Neural progenitor cell (in vitro differentiated cells): ENCODE measurements at regions not wholly inside any gene's neighbourhood (a gene's known extent, or its start where the extent isn't known, plus 50 kb on each side); places are given as distances from the start of the nearest gene placed in this dataset.
"Not testable (repeated sequence)": the region's sequence is repeated elsewhere in the genome, so short reads cannot be mapped to it uniquely, and the experiment has no call there.

Experiments used
- DNase-seq: peaks from one replicate; pipeline ENCODE4 v3.0.0-alpha.2; 2016; ENCODE audit warnings: low spot score
- H2AFZ ChIP-seq: fragments of 200-600 bp; sonication (generic); replicated peaks from 2 replicates; pipeline ENCODE4 v1.6.1; 2016; ENCODE audit warnings: antibody characterized with exemption
- H3F3A ChIP-seq: fragments of 200-600 bp; sonication (generic); 2 replicates; pipeline ENCODE4 v1.6.1; 2016; ENCODE audit warnings: antibody characterized with exemption, low read depth
- H3K27ac ChIP-seq: fragments of 200-600 bp; sonication (generic); 2 replicates; pipeline ENCODE4 v1.5.1; 2016; ENCODE audit warnings: mild to moderate bottlenecking
- H3K27me3 ChIP-seq: fragments of 200-600 bp; sonication (generic); 2 replicates; pipeline ENCODE4 v1.6.1; 2016; ENCODE audit warnings: mild to moderate bottlenecking, moderate library complexity
- H3K36me3 ChIP-seq: fragments of 200-600 bp; sonication (generic); 2 replicates; pipeline ENCODE4 v1.5.1; 2016
- H3K4me1 ChIP-seq: fragments of 200-600 bp; sonication (generic); 2 replicates; pipeline ENCODE4 v1.6.1; 2016; ENCODE audit warnings: mixed run types
- H3K4me2 ChIP-seq: fragments of 200-600 bp; sonication (generic); 2 replicates; pipeline ENCODE4 v1.6.1; 2016
- H3K4me3 ChIP-seq: fragments of 200-600 bp; sonication (generic); 2 replicates; pipeline ENCODE4 v1.5.1; 2016
- H3K79me2 ChIP-seq: fragments of 200-600 bp; sonication (generic); 2 replicates; pipeline ENCODE4 v1.6.1; 2016; ENCODE audit warnings: low read depth
- H3K9ac ChIP-seq: fragments of 200-600 bp; sonication (generic); 2 replicates; pipeline ENCODE4 v1.6.1; 2016
- H3K9me3 ChIP-seq: fragments of 200-600 bp; sonication (generic); 2 replicates; pipeline ENCODE4 v1.5.1; 2016; ENCODE audit warnings: low read depth
- H4K20me1 ChIP-seq: fragments of 200-600 bp; sonication (generic); 2 replicates; pipeline ENCODE4 v1.6.1; 2016; ENCODE audit warnings: low read depth
- H3K27ac Mint-ChIP-seq: 3 replicates; pipeline ENCODE4 v1.8.0; 2021; ENCODE audit warnings: mixed read lengths
- H3K27me3 Mint-ChIP-seq: 2 replicates; pipeline ENCODE4 v1.8.0; 2022; ENCODE audit warnings: low read depth, mild to moderate bottlenecking, inconsistent platforms, moderate library complexity, mixed read lengths; ENCODE audit not compliant: insufficient read depth
- H3K36me3 Mint-ChIP-seq: 3 replicates; pipeline ENCODE4 v1.8.0; 2021; ENCODE audit warnings: mixed read lengths
- H3K4me1 Mint-ChIP-seq: 3 replicates; pipeline ENCODE4 v1.8.0; 2021; ENCODE audit warnings: mixed read lengths
- H3K4me3 Mint-ChIP-seq: 3 replicates; pipeline ENCODE4 v1.8.0; 2021; ENCODE audit warnings: mild to moderate bottlenecking, moderate library complexity, mixed read lengths
- H3K9me3 Mint-ChIP-seq: 3 replicates; pipeline ENCODE4 v1.8.0; 2020; ENCODE audit warnings: mixed read lengths
- CTCF ChIP-seq: fragments of 200-600 bp; sonication (generic); IDR thresholded peaks from 2 replicates; pipeline ENCODE4 v1.5.1; 2017; ENCODE audit warnings: antibody characterized with exemption, mild to moderate bottlenecking
- EZH2 ChIP-seq: fragments of 200-600 bp; sonication (generic); IDR thresholded peaks from 2 replicates; pipeline ENCODE4 v1.6.1; 2017; ENCODE audit warnings: antibody characterized with exemption, mild to moderate bottlenecking, moderate library complexity
- EZH2phosphoT487 ChIP-seq: fragments of 200-600 bp; sonication (generic); IDR thresholded peaks from 2 replicates; pipeline ENCODE4 v1.6.1; 2017; ENCODE audit warnings: antibody characterized with exemption

- no peaks in the 10 kb centered on the region for H3K36me3 ChIP-seq
- Mint-ChIP-seq H3K9me3 (no peaks in the 10 kb centered on the region), H3K4me1 (no peaks in the 10 kb centered on the region), H3K36me3 (no peaks in the 10 kb centered on the region), H3K4me3 (no peak overlapping the region), H3K27me3 (peaks cover 3% of the 10 kb centered on the region), H3K27ac (no peak overlapping the region)
- H3K27me3 ChIP-seq: peaks cover under 1% of the 10 kb centered on the region
- TF ChIP-seq EZH2phosphoT487: no peak
- TF ChIP-seq EZH2: no peak
- TF ChIP-seq CTCF: no peak
- H3K79me2 ChIP-seq: no peaks in the 10 kb centered on the region
- H3K9ac ChIP-seq: no peak overlapping the region
- no peak overlapping the region for H2AFZ ChIP-seq
- no peaks in the 10 kb centered on the region for H4K20me1 ChIP-seq
- H3K27ac ChIP-seq: no peak overlapping the region
- no peaks in the 10 kb centered on the region for H3K4me1 ChIP-seq
- no peaks in the 10 kb centered on the region for H3F3A ChIP-seq
- H3K4me3 ChIP-seq: no peak overlapping the region
- no peak overlapping the region for H3K4me2 ChIP-seq
- no peak for DNase-seq
- H3K9me3 ChIP-seq: no peaks in the 10 kb centered on the region
Observed at GRCh38 chr4:84312426-84313012, 186.6 kb downstream of the NKX6-1 start.

- no peaks in the 10 kb centered on the region for H3K36me3 Mint-ChIP-seq
- H3K36me3 ChIP-seq: no peaks in the 10 kb centered on the region
- no peak overlapping the region for H3K4me3 Mint-ChIP-seq
- no peaks in the 10 kb centered on the region for H3K9me3 ChIP-seq
- no peaks in the 10 kb centered on the region for H3K9me3 Mint-ChIP-seq
- H4K20me1 ChIP-seq: no peaks in the 10 kb centered on the region
- DNase-seq: peak; percentile 4
- H2AFZ ChIP-seq: no peak overlapping the region
- TF ChIP-seq EZH2 (no peak), CTCF (no peak), EZH2phosphoT487 (no peak)
- no peak overlapping the region for H3K9ac ChIP-seq
- no peaks in the 10 kb centered on the region for H3F3A ChIP-seq
- H3K27ac ChIP-seq: no peak overlapping the region
- H3K27ac Mint-ChIP-seq: no peak overlapping the region
- no peaks in the 10 kb centered on the region for H3K4me1 Mint-ChIP-seq
- H3K27me3 ChIP-seq: no peaks in the 10 kb centered on the region
- H3K4me3 ChIP-seq: no peak overlapping the region
- no peaks in the 10 kb centered on the region for H3K4me1 ChIP-seq
- no peak overlapping the region for H3K4me2 ChIP-seq
- H3K79me2 ChIP-seq: no peaks in the 10 kb centered on the region
- no peaks in the 10 kb centered on the region for H3K27me3 Mint-ChIP-seq
Observed at GRCh38 chr4:84309191-84309590, 189.9 kb downstream of the NKX6-1 start.

GRCh38 chr4:84298719-84299254 lies 200.3 kb downstream of the NKX6-1 start:
- H3F3A ChIP-seq, H3K27me3 ChIP-seq, DNase-seq, H3K9ac ChIP-seq, H3K27ac ChIP-seq, H3K4me1 Mint-ChIP-seq, H3K4me1 ChIP-seq, H3K27me3 Mint-ChIP-seq, H3K27ac Mint-ChIP-seq, H3K36me3 ChIP-seq, H3K36me3 Mint-ChIP-seq, H4K20me1 ChIP-seq, H3K4me3 Mint-ChIP-seq, H3K79me2 ChIP-seq, H3K9me3 Mint-ChIP-seq, H3K9me3 ChIP-seq, H3K4me3 ChIP-seq: not testable (repeated sequence)
- Histone ChIP-seq H2AFZ (peak overlapping the region; percentile 77), H3K4me2 (peak overlapping the region; percentile 31)

- H3K4me3 ChIP-seq: no peak overlapping the region
- H3K4me1 Mint-ChIP-seq: peaks cover 4% of the 10 kb centered on the region
- TF ChIP-seq CTCF: no peak
- H3K27me3 ChIP-seq: no peaks in the 10 kb centered on the region
- no peak overlapping the region for H3K4me3 Mint-ChIP-seq
- H3K4me2 ChIP-seq: peak overlapping the region; percentile 31
- H3K4me1 ChIP-seq: no peaks in the 10 kb centered on the region
- H3K79me2 ChIP-seq: no peaks in the 10 kb centered on the region
- no peaks in the 10 kb centered on the region for H4K20me1 ChIP-seq
- no peaks in the 10 kb centered on the region for H3F3A ChIP-seq
- H3K36me3 ChIP-seq: no peaks in the 10 kb centered on the region
- no peak overlapping the region for H3K27ac ChIP-seq
- H3K27ac Mint-ChIP-seq: no peak overlapping the region
- H3K9me3 Mint-ChIP-seq: peaks cover 8% of the 10 kb centered on the region
- H2AFZ ChIP-seq: peak overlapping the region; percentile 77
- DNase-seq: no peak
- H3K27me3 Mint-ChIP-seq: no peaks in the 10 kb centered on the region
- no peaks in the 10 kb centered on the region for H3K9me3 ChIP-seq
- no peaks in the 10 kb centered on the region for H3K36me3 Mint-ChIP-seq
- H3K9ac ChIP-seq: no peak overlapping the region
Observed at GRCh38 chr4:84298023-84298718, 200.9 kb downstream of the NKX6-1 start.
